Central memory CD8-positive, alpha-beta T cell (primary cell): ENCODE measurements at regions not wholly inside any gene's neighbourhood (a gene's known extent, or its start where the extent isn't known, plus 50 kb on each side); places are given as distances from the start of the nearest gene placed in this dataset.

ENCODE experiments used
- ATAC-seq: fragments of 150-1000 bp; cut with Tn5 transposase; replicated peaks from 2 replicates; pipeline ENCODE4 v1.10.0; 2022; ENCODE audit warnings: mild to moderate bottlenecking, moderate FRiP score, moderate number of reproducible peaks; ENCODE audit not compliant: poor library complexity, severe bottlenecking; ENCODE audit errors: extremely low read depth
- DNase-seq, 2 donors: peaks; one replicate each; pipeline ENCODE4 v3.0.0; 2021; ENCODE audit warnings: low spot score in 2 of 2
- H3K27ac Mint-ChIP-seq: one replicate; pipeline ENCODE4 v1.8.0; 2022; ENCODE audit warnings: low read depth, mild to moderate bottlenecking, moderate library complexity, mixed read lengths
- H3K27me3 Mint-ChIP-seq: one replicate; pipeline ENCODE4 v1.8.0; 2022; ENCODE audit warnings: mixed read lengths
- H3K36me3 Mint-ChIP-seq: one replicate; pipeline ENCODE4 v1.8.0; 2022; ENCODE audit warnings: mild to moderate bottlenecking, moderate library complexity, mixed read lengths; ENCODE audit not compliant: insufficient read depth
- H3K4me1 Mint-ChIP-seq: one replicate; pipeline ENCODE4 v1.8.0; 2022; ENCODE audit warnings: mixed read lengths
- H3K4me3 Mint-ChIP-seq: one replicate; pipeline ENCODE4 v1.8.0; 2022; ENCODE audit warnings: mild to moderate bottlenecking, moderate library complexity, mixed read lengths
- H3K9me3 Mint-ChIP-seq: one replicate; pipeline ENCODE4 v1.8.0; 2022; ENCODE audit warnings: mixed read lengths

DNA sequence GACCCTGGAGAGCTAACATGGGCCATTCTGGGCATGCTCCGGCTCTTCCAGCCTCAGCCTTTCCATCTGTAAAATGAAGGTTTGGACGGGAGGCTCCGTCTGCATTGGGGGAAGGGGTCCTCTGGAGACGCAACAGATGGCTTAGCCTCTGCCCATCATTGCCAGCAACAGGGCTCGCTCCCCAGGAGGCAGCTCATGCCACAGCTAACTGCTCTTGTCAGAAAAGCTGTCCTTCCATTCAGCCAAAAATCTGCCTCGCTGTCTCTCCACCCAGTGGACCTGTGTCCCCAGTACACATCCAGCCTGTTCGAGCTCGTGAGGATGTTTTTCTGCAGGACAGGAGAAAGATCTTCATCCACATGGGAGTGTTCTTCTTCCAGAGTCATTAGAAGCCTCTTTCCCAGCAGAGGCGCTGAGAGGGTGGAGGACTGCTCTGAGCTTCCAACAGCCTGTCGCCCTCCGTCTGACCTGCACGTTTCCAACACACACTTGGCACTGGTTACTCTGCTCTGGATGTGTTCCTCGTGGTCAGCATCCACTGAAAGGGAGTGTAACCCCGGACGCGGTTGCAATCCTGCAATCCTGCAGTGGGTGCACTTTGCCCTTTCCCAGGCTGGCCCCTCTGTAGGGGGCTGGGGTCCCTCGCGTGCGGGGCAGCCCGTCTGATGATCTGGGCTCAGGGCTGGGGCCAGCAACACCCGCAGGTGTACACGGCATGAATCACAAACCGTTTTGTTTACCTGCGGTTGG is 1340.9 kb downstream of the TBC1D22A start:
- Mint-ChIP-seq H3K9me3 (no peaks in the 10 kb centered on the region), H3K36me3 (peaks cover 4% of the 10 kb centered on the region), H3K4me3 (no peak overlapping the region), H3K27me3 (no peaks in the 10 kb centered on the region), H3K4me1 (peaks cover 26% of the 10 kb centered on the region), H3K27ac (no peak overlapping the region)
- DNase-seq, result no peak
- ATAC-seq, result no peak

DNA sequence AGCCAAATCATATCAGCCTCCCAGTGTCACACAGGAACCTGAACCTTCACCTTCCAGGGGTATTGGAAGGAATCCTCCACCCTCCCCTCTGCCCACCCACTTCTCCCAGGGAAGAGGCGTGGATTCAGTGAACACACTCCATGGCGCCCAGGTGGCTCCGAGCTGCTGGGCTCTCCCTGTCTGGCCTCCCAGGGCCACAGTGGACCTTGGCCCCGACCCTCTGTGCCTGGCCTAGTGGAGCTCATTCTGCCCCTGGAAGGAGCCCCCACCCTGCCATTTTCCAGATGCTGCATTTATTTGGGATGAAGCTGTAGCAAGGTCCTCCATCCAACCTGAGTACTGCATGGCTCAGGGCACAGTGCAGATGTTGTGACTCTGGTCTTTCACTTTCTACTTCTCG is 1340.1 kb downstream of the TBC1D22A start:
- ATAC-seq (no peak), DNase-seq (no peak)
- Mint-ChIP-seq H3K36me3 (peaks cover 9% of the 10 kb centered on the region), H3K27me3 (no peaks in the 10 kb centered on the region), H3K27ac (no peak overlapping the region), H3K4me3 (no peak overlapping the region), H3K9me3 (no peaks in the 10 kb centered on the region), H3K4me1 (peaks cover 33% of the 10 kb centered on the region)

DNA sequence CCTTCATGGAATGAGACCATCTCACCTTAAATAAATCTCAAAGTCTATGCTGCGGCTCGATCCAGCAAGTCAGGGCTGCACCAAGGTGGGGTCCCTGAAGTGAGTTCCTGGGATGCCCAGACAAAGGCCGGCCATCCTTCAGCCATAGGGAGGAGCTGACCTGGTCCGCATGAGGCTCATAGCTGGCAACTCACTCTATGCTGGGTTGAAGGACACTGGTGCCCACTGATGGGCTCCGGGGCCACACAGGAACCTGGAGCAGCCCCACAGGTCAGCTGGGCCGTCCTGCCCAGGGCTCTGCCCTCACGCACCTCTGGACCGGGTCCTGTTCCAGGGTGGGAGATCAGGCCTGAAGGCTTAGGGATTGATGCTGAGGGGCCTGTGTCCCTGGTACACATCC is 1339.3 kb downstream of the TBC1D22A start:
- H3K4me1 Mint-ChIP-seq, result peaks cover 41% of the 10 kb centered on the region
- no peak overlapping the region for H3K4me3 Mint-ChIP-seq
- DNase-seq, result no peak

DNA sequence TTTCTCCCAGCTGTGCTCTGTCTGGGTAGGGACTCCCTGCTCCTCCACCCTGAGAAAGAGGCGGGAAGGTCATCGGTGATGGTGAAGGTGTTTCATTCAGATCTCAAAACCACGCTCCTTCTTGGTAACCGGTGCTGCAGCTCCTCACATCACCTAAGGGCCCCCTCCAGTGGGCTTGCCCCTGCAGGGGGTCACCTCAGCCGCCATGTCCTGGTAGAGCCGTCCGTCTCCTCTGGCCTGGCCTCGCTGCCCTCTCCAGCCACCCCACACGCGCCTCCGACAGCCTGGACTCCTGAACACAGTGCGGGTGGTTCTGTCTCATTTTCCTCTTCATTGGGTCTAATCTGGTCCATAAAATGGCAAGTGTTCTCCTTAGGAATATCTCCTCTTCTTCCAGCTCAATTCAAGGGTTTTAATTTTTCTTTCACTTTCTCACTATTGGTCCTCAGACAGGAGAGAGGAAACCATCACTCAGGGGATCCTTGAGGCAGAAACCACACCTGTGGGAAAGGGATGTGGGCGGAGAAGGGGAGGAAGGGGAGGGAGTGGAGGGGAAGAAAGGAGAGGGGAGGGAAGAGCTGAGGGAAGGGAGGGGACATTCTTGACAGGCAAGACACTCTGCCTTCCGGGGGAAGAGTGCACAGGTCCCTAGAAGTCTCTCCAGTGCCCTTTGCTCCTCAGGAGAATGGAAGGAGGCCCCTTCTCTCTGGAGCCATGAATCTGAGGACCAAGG is 1338.4 kb downstream of the TBC1D22A start:
- Mint-ChIP-seq H3K36me3 (peaks cover 9% of the 10 kb centered on the region), H3K4me1 (peaks cover 44% of the 10 kb centered on the region), H3K9me3 (no peaks in the 10 kb centered on the region), H3K4me3 (peak overlapping the region; percentile 55), H3K27ac (peak overlapping the region; percentile 92), H3K27me3 (no peaks in the 10 kb centered on the region)
- ATAC-seq (no peak), DNase-seq (no peak)

More for the DNA sequence above, 1339.3 kb downstream of the TBC1D22A start:
- Mint-ChIP-seq H3K27me3 (no peaks in the 10 kb centered on the region), H3K9me3 (no peaks in the 10 kb centered on the region), H3K27ac (no peak overlapping the region), H3K36me3 (peaks cover 9% of the 10 kb centered on the region)
- ATAC-seq, result no peak

DNA sequence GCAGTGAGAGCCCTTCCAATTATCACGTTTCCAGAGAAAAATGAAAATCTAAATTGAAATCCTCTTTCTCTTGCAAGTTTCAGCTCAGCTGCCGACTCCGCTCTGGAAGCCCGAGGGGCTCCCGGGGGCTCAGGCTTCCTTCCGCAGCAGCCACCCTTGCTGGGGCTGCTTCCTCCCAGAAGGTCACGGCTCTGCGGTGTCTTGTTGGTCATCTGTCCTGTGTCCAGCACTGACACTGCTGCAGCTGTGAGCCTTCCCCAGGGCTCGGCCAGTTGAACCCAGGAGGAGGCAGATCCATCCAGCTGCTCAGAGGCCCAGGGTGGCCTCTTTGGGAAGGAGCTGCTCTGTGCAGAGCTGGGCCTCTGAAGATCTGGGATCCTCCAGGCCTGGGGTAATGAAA is 1337.2 kb downstream of the TBC1D22A start:
- H3K4me3 Mint-ChIP-seq, result peak overlapping the region; percentile 55
- DNase-seq, result no peak
- peak overlapping the region; percentile 92 for H3K27ac Mint-ChIP-seq
- H3K4me1 Mint-ChIP-seq, result peaks cover 53% of the 10 kb centered on the region
- H3K36me3 Mint-ChIP-seq, result peaks cover 9% of the 10 kb centered on the region
- H3K27me3 Mint-ChIP-seq, result no peaks in the 10 kb centered on the region
- H3K9me3 Mint-ChIP-seq, result no peaks in the 10 kb centered on the region
- ATAC-seq, result no peak

DNA sequence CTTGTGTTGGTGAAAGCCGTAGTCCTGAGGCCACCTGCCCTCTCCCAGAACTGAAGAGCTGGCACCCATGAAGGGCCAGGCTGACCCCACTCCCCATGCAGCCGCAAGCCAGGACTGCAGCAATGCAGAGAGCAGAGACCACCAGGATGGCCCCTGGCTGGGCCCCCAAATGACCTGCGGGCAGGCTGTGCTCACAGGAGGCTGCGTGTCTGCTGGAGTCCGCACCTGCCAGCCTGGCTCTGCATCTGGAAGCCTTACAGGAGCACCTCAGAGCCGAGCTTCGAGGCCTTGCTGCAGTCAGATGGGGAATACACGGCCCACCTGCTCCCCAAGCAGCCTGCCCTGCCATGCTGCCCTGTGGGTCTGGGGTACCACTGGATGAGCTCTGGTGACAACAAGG is 1336.8 kb downstream of the TBC1D22A start:
- Mint-ChIP-seq H3K27ac (peak overlapping the region; percentile 92), H3K27me3 (no peaks in the 10 kb centered on the region), H3K4me1 (peaks cover 53% of the 10 kb centered on the region), H3K9me3 (no peaks in the 10 kb centered on the region), H3K36me3 (peaks cover 9% of the 10 kb centered on the region), H3K4me3 (peak overlapping the region; percentile 55)
- ATAC-seq (no peak), DNase-seq (no peak)

DNA sequence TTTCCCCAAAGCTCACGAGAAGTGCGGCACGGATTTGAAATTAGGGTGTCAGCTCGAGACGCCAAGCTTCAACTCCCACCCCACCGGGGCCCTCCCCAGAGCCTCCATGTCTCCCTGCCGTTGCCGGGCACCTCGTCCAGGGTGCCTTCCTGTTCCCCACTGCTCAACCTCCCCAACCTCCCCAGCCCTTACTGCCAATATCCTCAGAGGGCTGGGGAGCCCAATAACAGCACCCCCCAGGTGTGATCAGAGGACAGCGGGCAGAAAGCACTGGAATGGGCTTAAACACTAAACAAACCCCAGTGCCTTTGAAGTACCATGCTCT is 1336.4 kb downstream of the TBC1D22A start:
- Mint-ChIP-seq H3K27ac (peak overlapping the region; percentile 92), H3K27me3 (no peaks in the 10 kb centered on the region), H3K4me1 (peaks cover 53% of the 10 kb centered on the region), H3K9me3 (no peaks in the 10 kb centered on the region), H3K36me3 (peaks cover 9% of the 10 kb centered on the region), H3K4me3 (peak overlapping the region; percentile 55)
- ATAC-seq (peak; percentile 8), DNase-seq (no peak)

DNA sequence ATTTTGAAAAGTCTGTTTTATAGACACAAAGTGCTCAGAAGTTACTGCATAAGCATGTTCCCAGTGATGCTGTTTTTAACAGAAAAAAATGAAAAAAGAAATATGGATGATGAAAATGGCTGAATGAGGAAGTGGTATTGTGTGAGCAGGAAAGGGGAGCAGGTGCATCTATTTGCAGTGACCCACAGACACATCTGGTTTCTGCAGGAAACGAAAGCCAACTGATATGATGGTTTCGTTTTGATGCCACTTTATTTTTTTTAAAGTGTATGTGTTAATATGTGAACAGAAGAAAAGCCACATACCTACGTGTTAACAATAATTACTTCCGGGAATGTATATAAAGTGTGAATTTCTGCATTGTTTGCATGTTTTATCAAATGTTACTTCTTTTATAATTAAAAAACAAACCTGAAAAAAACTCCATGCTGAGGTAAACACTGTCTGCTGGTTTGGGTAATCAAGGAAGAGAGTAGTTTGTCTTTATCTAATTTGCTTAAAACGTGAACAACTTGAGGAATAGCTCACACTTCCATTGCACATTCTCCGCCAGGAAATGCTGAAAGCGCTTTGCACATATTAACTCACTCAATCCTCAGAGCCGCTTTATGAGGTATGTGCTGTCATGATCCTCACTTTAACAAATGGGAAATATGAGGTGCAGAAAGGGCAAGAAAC is 1335.9 kb downstream of the TBC1D22A start:
- Mint-ChIP-seq H3K9me3 (no peaks in the 10 kb centered on the region), H3K36me3 (peaks cover 9% of the 10 kb centered on the region), H3K27me3 (no peaks in the 10 kb centered on the region), H3K27ac (peak overlapping the region; percentile 92), H3K4me3 (peak overlapping the region; percentile 55), H3K4me1 (peaks cover 53% of the 10 kb centered on the region)
- ATAC-seq (peak; percentile 98), DNase-seq (peak in 1 of 2 donors; percentile 52)

DNA sequence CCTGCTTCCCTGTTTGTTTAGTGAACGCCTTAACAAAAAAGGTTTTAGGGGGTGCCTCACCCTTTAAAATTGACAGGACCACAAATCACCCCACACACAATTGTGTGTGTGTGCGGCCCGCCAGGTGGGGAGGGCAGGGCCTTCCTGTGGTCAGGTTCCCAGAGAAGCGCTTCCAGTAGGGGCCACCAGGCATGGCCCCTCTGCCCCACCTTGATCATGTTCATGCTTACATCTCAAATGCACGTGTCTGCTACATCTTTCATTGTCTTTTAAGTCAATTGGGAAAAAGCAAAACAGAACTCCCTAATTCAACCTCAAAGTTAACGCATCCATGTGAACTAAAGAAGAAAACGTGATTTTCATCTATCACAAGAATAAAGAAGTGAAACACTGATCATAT is 1335.3 kb downstream of the TBC1D22A start:
- peak overlapping the region; percentile 55 for H3K4me3 Mint-ChIP-seq
- H3K4me1 Mint-ChIP-seq, result peaks cover 53% of the 10 kb centered on the region

DNA sequence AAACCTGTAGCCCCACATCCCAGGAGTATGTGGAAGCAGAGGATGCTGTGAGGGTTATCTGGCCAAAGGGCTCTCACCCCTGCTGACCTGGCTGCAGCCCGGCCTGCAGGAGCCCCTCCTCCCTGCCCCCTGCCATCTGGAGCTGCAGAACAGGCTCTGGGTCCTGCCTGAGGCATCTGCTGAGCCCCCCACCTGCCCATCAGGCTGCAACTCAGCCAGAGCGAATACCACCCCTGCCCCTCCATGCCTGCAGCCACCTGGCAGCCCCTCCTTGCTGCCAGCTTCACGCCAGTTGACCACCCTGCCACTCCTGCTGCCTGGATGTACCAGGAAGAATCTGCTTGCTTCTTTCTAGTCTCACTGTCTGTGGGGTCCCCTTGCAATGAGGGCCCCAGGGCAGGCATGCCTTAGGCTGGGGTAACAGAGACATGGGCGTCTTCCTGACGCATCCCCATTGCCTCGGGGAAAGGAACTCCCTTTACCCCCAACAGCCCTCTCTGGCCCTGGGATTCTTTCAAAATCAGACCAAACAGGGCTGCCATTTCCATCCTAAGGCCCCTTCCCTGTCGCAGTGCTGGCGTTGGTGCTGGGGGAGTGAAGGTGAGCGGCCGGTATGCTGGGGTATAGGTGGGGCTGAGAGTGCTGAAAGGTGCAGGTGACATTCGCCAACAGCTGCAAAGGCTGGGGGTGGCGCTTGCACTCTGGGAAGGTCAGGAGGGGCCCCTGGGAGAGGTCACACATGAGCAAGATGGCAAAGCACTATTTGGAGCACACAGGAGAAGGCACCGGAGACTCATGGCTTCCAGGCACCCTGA is 1334.6 kb downstream of the TBC1D22A start:
- no peaks in the 10 kb centered on the region for H3K27me3 Mint-ChIP-seq
- no peak for DNase-seq
- ATAC-seq, result no peak
- H3K9me3 Mint-ChIP-seq, result no peaks in the 10 kb centered on the region
- peak overlapping the region; percentile 92 for H3K27ac Mint-ChIP-seq
- H3K4me1 Mint-ChIP-seq, result peaks cover 53% of the 10 kb centered on the region
- H3K4me3 Mint-ChIP-seq, result peak overlapping the region; percentile 48
- H3K36me3 Mint-ChIP-seq, result peaks cover 5% of the 10 kb centered on the region

More for the DNA sequence above, 1335.3 kb downstream of the TBC1D22A start:
- Mint-ChIP-seq H3K36me3 (peaks cover 7% of the 10 kb centered on the region), H3K9me3 (no peaks in the 10 kb centered on the region), H3K27ac (peak overlapping the region; percentile 92), H3K27me3 (no peaks in the 10 kb centered on the region)
- ATAC-seq (no peak), DNase-seq (no peak)

DNA sequence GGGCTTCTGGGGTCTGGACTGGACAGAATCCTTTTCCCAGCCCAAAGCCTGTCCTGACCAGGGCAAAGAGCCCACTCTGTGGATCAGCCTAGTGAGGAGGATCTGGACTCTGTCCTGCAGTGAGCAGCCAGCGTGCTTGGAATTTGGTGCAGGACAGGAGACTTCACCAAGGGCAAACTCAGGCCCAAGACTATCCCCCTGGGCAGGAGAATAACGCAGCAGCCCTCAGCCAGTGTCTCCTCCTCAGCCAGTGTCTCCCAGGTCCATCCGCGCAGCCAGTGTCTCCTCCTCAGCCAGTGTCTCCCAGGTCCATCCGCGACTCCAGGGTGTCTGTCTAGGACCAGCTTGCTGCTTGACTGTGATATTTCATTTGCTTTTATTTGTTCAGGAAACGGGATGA is 1334.0 kb downstream of the TBC1D22A start:
- no peak for DNase-seq
- Mint-ChIP-seq H3K4me3 (peak overlapping the region; percentile 48), H3K36me3 (peaks cover 5% of the 10 kb centered on the region), H3K4me1 (peaks cover 53% of the 10 kb centered on the region), H3K27ac (peak overlapping the region; percentile 92), H3K27me3 (no peaks in the 10 kb centered on the region), H3K9me3 (no peaks in the 10 kb centered on the region)
- no peak for ATAC-seq

DNA sequence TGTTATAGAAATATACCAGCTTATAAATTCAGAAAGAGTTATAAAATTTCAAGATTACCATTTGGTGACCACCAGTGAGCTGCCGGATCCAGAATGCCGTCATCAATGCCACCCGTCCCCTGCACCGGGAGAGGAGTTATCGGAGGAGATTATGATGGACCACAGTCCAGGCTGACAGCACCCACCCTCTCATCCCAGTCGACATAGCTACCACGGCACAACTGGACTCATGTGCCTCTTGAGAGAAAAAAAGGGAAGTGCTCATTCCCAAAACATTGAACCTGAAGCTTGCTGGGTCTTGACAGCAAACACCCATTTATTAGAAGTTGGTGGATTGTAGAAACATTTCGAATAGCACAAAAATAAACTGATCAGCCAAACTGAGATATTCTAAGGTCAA is 1331.5 kb downstream of the TBC1D22A start:
- DNase-seq, result no peak
- ATAC-seq, result no peak
- H3K27me3 Mint-ChIP-seq, result no peaks in the 10 kb centered on the region
- no peaks in the 10 kb centered on the region for H3K9me3 Mint-ChIP-seq
- peaks cover 34% of the 10 kb centered on the region for H3K4me1 Mint-ChIP-seq
- H3K4me3 Mint-ChIP-seq, result no peak overlapping the region
- no peak overlapping the region for H3K27ac Mint-ChIP-seq
- H3K36me3 Mint-ChIP-seq, result peaks cover 5% of the 10 kb centered on the region
